DMS153 (cell line): ENCODE measurements at regions not wholly inside any gene's neighbourhood (a gene's known extent, or its start where the extent isn't known, plus 50 kb on each side); places are given as distances from the start of the nearest gene placed in this dataset.

ENCODE experiments used
- DNase-seq: peaks from one replicate; lab custom pipeline; 2025; lab: John Stamatoyannopoulos, UW

DNA sequence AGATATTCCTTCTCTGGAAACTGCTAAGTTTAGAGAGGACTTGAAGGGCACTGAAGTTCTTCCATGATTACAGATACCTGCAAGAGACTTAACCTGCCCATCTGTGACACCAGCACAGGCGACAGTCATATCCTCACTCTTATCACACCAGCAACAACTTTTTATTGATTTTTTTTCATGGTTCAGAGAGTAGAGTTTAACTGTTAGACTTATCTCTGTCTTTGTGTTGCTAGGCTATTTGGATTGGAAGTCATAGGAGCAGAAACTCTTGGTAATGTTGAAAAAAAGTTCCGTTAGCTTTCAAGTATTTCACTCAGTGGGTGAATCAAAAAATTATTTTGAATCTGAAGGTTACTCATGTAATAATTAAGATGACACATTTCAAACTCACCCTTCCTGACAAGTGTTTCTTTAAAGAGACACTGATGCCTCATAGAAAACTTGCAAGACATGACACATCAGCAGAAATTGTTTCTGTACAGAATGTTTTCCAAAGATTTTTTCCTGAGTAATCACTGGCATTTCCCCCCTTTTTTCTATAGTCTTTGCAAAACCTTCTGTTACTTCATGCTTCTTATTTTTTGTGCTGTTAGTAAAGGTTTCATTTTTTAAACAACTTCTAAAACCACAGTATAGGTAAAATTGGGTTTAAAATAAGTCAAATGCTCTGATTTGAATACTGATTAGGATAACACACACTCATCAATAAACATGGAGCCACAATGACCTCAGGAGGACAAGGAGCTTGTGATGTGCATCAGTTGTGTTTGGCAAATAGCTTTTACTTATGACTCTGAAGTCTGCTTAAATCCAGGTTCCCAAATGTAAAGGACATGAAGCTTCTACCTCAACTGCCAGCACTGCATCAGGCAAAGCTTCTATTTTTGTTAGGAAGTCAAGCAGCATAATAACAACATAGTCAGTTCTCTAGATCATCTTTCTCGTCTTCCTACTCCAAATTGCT is 252.9 kb upstream of the MAN1A1 start:
- no peak for DNase-seq

DNA sequence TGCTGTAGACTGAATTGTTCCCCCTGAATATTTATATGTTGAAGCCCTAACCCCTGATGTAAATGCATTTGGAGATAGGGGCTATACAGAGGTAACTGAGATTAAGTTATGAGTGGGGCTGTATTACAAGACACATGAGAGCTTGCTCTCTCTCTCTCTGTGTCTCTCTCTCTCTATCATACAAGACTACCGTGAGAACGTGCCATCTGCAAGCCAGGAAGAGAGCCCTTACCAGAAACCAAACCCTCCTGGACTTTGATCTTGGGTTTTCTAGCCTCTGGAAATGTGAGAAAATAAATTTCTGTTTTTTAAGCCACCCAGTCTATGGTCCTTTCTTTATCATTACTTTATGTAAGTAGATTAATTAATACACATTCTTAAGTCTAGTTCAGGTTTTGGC is 249.3 kb upstream of the MAN1A1 start:
- DNase-seq, result no peak

DNA sequence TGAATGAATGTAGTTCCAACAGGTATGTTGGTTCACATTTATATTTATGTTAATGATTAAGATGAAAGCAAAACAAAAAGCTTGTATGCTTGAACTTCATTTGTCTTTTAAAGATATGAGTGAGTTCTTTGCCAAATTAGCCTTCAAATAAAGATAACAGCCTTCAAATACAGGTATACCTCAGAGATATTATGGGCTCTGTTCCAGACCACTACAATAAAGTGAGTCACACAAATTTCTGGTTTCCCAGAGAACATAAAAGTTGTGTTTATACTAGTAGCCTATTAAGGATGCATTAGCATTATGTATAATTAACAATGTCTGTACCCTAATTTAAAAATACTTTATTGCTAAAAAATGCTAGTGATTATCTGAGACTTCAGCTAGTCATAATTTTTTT is 245.3 kb upstream of the MAN1A1 start:
- no peak for DNase-seq

DNA sequence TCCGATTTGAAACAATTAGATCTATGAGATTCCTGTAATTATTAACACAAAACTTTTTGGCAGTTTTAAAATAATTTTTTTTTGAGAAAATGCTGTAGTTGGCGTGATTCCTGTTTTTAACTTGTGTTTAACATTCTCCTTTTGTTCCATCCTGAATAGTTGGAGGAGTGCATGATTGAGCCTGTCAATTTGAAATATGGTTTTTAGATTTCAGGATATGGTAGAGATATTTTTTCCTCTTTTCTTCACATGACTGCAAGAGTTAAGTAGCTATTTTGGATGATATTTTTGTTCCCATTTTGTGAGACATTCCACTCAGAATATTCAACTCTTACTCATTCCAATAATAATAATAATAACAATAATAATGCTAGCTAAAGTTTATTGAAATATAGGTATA is 241.7 kb upstream of the MAN1A1 start:
- DNase-seq, result no peak

DNA sequence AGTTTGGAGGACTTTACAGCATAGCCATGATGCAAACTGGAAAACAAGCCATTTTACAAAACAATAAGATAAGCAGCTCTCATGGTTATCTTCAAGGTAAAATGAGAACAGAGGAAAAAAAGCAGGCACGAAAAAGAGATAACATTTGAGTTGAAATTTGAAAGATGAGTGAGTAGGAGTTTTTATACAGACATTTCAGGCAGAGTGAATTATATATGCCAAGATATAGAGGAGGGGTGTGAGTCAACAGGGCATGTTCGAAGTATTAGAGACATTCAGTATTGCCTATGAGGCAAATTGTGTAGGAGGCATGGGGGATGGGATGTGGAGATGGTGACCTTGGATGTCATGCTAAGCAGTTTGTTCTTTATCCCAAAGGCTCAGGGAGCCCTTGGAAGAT is 240.5 kb upstream of the MAN1A1 start:
- no peak for DNase-seq

DNA sequence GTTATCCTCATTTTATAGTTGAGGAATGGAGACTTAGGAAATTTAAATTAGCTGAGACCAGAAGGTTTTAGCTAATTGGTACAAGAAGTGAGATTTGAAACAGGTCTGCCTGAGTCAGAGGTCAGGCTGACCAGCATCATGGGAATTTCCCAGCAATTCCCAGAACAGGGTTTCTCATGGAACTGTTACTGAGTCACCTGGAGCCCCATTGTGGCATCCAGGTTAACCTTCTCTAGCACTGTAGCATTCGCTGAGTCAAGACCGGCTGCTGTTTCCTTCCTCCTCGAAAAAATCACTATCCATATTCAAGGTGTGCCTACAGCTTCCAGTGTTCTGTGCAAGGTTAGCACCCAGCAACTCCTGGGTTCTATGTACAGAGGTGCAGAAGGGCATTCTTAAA is 238.0 kb upstream of the MAN1A1 start:
- DNase-seq, result no peak

DNA sequence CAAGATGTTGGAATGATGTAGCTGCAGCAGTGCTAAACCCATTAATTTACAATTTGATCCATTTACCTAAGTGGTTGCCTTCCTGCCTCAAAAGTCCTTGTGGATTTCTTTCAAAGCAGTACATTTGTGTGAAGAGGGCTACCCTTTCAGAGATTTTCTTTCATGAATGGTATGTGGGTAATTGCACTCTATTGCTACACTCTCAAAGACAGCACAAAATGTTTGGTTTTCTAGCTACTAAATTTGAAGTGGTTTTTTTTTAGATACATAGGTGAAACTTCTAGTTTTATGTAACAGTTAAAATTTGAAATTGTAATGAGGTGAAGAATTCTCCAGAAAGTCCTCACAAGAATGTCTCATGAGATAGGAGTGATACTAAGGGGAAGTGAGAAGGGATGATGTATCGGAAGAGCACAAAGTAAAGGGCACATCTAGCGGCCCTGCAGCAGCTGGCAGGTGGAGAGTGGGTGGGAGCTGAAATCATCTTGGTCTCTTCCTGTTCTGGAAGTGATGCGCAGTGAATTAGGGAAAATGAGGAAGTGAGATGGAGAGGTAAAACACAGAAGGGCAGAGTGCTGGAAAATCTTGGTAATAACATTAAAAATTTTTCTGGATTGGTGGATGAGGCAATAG is 236.8 kb upstream of the MAN1A1 start:
- DNase-seq, result no peak

DNA sequence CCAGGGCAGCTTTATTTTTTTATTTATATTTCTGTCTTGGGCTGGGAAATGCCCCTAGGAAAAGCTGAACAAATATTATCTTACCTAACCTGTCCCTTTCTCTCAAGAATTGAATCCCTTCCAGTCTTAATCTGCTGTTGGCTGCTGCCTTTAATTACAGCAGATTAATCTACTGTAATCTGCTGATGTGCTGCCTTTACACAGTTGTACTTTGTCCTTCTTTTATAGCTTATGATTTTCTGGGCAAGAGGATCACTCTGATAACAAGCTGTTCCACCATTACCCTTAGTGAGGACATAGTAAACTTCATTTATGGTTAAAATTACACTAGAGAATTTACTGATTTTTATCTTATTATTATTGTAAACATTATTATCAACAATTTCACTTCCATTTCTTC is 234.5 kb upstream of the MAN1A1 start:
- no peak for DNase-seq

DNA sequence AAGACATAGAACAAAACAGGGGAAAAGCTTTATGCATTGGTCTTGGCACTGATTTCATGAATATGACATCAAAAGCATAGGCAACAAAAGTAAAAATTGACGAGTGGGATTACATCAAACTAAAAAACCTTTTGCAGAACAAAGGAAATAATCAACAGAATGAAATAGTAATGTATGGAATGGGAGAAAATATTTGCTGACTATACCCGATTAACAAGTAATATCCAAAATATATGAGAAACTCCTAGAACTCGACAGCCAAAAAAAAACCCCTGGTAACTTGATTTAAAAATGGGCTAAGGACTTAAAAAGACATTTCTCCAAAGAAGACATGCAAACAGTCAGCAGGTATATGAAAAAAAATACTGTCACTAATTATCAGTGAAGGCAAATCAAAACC is 231.7 kb upstream of the MAN1A1 start:
- no peak for DNase-seq

DNA sequence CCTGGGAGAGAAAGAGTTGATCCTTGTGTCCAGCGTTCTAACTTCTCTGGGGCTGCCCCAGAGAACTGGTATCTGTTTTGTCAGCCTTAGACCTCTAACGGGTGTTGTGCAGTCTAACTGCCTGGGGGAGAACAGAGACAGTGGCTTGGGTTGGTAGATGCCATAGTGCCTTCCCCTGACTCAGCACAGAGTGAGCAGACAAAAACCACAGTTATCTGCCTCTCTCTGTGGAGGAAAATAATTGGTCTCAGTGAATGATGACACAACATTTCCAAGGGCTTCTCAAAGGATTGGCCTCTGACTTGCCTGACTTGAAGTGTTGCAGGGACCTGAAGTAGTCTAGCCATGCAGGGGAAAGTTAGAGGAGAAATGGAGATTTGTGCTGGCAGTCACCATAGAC is 226.2 kb upstream of the MAN1A1 start:
- no peak for DNase-seq

DNA sequence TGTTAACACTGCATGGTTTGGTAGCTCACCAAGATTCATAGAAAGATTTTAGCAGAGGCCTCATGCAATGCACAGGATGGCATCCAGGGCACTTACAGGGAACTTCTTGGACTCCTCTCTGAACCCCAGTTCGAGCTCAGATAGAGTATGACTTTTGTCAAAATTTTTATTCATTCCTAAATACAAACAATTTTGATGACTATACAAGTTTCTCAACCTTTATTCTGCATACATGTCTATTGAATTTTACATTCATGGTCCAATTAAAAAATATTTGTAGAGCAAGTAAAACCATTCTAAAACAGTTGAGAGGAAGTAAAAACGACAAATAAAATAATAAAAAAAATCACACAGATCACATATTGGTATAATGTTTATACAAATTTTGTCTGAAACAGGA is 219.0 kb upstream of the MAN1A1 start:
- no peak for DNase-seq

DNA sequence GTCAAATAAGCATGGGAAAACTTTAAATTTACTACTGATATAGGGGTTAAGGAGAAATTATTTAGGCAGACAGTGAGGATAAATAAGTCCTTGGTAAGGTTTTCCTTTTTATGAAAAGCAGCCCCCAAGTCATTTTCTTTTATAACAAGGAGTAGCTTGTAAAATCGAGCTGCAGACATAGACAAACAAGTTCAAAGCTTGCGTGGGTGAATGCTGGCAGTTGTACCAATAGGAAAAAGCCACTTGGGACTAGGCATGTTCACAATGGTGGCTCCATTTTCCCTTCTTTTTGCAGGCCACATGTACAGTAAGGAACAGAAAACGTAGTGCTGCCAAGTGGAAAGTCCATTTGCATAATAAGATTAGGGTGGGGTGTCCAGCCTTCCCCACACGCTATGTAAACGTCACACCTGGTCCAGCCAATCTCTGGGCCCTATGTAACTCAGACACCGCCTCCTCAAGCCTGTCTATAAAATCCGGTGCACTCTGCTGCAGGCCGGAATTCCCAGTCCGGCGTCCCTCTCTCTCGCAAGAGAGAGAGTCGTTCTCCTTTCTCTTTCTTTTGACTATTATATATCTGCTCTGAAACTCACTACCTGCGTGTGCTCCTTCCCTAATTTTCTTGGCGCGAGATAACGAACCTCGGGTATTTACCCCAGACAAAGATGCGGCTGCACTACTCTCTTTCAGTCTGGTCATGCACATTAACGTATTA is 217.1 kb upstream of the MAN1A1 start:
- DNase-seq, result no peak

DNA sequence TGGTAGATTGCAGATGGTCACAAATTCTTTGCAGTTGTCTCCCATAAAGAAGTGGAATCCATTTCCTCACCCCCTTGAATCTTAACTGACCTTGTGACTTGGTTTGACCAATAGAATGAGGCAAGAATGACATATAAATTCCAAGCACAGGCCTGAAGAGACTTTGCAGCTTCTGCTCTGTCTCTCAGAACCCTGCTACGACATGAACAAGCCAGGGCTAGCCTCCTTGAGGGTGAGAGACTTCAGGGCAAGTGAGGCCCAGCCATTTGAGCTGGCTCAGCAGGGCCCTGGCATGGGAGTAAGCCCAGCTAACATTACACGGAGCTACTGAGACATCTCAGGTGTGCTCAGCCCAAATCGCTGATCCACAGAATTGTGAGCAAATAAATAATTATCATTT is 216.3 kb upstream of the MAN1A1 start:
- DNase-seq, result no peak

DNA sequence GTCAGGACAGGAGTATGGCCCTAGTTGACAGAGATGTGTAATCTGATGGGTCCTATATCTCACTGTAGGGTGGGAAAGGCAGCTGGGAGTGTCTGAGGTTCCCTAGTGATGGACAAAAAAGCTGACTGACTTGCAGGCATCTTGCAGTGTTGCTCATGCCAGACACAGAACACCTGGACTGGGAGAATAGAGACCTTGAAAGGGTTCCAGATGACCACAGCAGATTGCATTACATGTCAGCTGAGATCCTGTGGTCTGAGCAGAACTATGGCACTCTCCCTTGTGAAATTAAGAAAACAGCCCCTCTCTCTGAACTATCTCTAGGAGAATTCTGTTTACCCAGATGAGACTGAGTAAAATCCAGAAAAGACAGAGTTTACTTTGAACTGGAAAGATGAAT is 212.6 kb upstream of the MAN1A1 start:
- no peak for DNase-seq

DNA sequence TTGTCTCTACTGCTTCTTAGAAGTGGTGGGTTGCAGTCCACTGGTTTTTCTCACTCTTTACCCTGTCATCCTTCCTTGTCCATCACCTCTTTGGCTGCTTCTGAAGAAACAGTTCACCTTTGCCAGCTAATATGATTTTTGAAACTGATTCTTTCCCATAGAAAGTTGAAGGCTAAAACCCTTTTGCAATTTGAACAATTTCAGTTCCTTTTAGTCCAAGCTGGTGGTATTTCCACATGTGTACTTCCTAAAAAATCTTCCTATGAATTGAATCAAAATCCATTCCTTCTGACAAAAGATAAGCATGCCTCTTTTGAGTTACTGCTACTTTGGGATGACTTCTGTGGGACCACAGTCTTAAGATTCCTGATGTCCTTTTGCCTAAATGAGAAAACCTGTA is 210.0 kb upstream of the MAN1A1 start:
- no peak for DNase-seq

DNA sequence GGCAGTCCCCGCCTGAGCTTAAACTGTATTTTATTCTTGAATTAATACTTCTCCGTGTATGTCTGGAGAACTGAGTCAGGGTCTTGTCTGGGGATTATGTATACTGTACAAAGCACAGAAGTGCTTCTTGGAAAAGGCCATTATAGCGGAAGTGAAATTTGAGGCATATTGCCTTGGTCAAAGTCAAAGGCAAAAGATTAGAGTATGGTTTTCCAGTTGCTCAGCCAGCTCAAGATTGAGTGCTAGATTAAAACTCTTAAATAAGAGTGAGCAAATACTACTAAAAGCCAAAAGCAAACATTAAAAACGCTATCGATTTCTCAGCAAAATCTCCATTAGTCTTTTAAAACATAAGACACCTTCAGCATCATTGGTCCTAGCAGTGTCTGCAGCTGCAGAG is 207.7 kb upstream of the MAN1A1 start:
- DNase-seq, result no peak

DNA sequence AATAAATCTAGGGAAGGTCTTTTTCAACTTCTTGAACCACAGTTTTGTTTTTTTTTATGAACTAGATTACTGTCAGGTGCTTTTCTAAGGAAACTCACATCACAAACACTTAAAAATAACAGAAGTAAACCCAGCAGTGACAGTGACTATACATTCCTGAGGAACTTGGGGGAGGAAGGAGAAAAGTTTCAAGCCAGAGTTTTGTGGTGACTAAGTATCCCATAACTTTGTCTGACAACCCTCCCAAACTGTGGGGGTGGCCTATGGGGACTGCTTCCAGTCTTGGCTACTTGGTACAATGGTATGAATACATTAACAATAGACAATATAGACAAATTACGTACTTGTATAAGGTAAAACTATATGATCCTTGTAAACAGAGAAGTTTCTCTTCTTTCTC is 202.5 kb upstream of the MAN1A1 start:
- no peak for DNase-seq

DNA sequence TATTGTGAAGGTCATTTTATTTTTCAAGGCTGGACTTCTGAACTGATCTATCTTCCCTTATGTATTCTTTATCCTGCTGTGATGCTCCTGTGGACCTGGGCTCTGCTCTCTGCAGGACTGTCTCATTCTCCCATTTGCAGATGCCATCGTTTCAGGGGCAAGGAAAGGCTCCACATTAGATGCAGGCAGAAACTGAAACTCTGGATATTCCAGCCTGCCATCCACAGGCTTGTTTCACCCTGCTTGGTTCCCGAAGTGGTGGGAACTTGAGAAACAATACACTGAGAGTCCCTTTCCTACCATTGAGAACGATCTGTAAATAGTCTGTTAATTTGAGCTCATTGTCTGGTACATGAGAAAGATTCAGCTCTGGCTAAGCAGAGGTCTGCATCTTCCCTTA is 197.5 kb upstream of the MAN1A1 start:
- no peak for DNase-seq

DNA sequence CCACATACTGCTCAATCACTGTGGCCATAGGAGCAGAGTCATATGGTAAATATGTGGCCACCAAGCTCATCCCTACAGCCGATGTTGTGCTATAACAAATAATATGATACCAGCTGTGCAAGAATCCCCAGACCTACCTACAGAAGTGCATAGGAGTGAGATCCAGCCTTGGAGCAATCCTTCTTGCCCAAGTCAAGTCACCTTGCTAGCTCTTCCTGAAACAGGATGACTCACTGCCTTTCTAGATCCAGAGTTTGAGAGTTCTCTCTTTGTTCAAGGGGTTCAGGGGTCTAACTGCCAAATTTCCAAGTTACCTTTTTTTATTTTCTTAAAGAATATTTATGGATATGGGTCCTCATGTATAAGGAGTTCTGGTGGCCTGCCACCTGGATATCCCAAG is 195.7 kb upstream of the MAN1A1 start:
- no peak for DNase-seq

DNA sequence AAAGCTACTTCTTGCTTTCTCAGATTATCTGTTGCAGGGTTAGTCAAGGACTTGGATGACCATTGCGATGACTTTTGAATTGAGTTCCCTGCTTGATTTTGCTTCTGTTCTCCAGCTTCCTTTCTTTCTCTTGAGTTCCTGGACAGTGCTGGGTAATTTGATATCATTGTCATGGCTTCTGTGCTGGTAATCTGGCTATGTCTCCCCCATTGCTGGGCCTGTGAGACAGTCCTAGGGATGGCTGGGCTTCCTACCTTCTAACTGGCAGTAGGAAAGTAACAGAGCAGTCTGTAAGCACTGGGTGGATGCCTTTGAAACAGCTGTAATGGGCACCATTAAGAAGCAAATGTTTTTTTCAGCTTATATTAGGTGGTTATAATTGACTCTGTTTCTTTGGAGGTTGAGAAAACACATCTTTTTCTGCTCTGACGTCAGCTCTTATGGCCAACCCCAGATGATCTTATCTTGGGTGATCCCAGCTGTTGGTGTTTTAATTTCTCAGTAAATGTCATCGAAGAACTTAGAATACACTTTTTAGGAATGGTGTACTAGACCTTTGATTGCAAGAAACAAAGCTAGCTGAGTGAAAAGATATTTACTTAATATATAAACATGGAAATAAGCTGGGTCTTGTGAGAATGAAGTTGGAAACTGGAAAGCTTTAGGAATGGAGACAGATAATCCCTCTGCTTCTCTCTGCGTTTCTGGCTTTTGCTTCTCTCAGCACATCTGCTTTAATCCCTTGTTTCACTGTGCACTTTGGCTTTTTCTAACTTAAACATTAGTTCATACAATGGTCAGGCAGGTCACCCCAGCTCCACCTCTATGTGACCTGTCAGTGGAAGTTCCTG is 195.0 kb upstream of the MAN1A1 start:
- no peak for DNase-seq

DNA sequence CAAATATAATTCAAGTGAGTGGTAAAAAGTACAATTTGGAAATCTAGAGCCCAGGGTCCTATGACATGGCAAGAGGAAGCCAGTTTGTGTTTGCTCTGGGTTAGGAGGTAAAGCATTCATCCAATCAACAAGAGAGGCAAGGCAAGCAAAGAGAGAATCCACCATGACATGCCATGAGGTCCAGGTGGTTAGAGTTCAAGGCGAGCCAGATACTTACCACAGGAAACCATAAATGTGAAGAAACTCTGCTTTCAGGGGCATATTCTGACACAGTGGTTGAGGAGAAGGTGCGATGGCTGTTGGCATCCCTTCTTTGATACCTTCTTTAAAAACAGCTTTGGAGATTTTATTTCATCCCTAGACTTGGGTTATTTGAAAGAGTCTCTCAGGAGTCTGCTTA is 193.8 kb upstream of the MAN1A1 start:
- no peak for DNase-seq

DNA sequence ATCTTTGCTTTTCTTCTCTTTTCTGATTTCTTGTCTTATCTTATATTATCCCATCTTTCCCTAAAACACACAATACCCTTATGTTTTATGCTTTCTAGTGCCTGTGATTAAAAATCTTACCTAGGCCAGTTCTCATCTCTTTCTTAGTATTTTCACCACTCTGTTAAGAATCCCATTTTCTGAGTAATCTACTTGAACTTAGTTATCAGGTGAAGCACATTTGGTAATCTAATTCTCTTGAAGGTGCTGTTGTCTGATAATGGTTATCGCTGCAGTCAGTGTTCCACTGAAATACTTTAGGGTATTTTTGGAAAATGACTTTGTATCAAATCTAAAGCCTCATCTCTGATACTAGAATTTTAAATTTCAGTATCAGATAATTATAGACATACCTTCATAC is 192.5 kb upstream of the MAN1A1 start:
- DNase-seq, result no peak
